NCI-H526 (cell line): ENCODE measurements at regions not wholly inside any gene's neighbourhood (a gene's known extent, or its start where the extent isn't known, plus 50 kb on each side); places are given as distances from the start of the nearest gene placed in this dataset.
A peak's percentile ranks its signal among the peaks of the same experiment; 100 is the strongest.
"Not testable (repeated sequence)": the region's sequence is repeated elsewhere in the genome, so short reads cannot be mapped to it uniquely, and the experiment has no call there.

ENCODE experiments used
- DNase-seq, 2 experiments: peaks; one replicate each; lab custom pipeline; 2025; lab: John Stamatoyannopoulos, UW

DNA sequence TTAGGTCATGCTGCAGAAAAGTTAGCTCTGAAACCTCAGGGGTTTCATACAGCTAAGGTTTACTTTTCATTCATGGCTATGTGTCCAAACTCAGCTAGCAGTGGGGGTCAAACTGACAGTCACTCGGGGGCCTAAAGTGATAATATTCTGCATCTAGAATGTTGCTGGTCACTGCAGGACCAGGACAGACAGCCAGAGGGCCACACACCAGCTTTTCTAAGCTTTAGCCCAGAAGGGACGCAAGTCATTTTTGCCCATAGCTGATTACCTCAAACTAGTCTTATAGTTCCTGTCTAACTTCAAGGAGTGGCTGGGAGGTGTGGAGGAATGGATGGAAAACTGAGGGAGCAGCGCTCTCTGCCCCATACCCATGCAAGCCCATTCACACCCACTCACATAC is 163.0 kb upstream of the NLRP1 start:
- no peak for DNase-seq

DNA sequence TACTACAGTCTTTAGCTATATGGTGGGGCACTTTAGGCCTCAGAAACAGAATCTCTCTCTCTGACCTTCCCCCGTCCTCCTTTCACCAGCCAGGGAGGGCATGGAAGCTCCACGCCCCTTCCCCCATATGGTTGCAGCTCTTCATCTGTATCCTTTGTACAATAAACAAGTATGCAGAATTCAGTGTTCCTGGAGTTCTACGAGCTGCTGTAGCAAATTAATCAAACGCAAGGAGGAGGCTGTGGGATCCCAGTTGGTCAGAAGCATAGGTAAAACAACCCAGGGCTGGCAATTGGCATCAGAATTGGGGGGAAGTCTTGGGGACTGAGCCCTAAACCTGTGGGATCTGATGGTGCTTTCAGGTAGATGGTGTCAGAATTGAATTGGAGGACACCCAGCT is 163.7 kb upstream of the NLRP1 start:
- no peak for DNase-seq

DNA sequence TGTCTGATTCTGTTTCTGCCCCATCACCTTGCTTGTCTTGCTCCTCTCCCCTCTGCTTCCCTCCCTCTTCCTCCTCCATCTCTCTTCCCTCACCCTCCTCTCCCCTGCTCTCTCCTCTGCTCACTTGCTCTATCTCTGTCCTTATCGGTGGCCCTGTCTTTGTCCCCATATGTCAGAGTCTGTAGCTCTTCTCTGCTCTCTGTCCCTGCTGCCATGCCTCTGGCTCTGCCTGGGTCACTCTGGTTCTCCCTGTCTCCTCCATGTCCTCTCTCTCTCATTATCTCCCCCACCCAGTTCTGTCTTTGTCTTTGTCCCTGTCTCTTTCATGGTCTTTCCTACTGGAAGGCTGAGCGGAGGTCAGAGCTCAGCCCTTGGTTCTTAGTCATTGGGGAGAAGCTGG is 169.1 kb upstream of the NLRP1 start:
- no peak for DNase-seq

DNA sequence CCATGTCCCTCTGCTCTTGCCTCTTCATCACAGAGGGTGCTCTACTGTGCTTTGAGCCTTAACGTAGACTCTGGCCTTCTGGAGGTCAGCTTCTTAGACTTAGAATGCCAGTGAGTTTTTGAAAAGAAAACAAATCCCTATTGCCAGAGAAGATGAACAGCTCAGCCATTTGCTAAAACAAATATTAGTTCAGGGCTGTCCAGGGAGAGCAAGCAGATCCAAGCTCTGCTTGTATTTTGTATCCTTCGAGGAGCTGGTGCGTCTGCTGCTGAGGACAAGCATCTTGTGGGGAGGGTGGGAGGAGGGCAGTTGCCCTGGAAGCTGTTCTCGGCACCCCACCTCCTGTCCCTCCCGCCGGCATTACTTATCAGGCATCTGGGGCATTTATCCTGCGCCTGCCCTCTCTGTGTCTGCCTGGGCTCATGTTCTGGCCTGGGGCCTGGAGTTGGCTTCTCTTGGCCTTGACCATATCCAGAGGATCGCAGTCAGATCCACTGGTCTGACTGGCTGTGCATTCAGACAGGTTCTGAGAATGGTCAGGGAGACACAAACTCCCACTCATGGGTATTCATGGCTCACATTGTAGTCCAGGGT is 173.1 kb upstream of the NLRP1 start:
- DNase-seq, result no peak

DNA sequence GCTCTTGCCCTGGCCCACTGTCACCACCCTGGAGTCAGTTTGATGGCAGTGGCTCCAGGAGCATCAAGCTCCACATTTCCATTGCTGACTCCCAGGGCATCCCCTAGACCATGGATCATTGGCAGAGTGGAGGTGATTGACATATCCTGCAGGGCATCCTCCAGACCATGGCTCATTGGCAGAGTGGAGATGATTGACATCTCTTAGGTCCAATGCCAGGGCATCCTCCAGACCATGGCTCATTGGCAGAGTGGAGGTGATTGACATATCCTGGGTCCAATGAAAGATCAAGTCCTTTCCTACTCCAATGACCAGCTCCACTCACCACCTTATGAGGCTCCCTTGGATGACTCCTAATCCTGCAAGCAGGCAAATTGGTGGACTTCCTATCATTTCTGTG is 174.3 kb upstream of the NLRP1 start:
- DNase-seq, result peak; percentile 15 to 29

DNA sequence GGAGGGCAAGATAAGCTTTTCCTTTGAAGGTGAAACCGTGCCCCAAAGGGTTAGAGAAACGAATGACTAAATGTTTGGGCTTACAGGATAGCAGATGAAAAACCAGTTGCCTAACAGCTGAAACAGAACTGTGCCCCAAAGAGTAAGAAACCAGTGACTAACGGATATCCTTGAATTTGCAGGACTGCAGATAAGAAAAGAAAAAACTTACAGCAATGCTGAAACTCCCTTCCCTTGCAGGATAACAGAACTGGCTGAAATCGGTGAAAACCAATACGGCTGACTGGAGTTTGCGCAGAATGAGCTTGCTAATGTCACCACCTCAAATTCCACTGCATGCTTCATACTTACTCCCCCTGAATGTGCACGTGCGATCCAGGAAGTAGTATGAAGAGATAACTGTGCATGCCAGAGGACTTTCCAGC is 175.2 kb upstream of the NLRP1 start:
- no peak for DNase-seq

DNA sequence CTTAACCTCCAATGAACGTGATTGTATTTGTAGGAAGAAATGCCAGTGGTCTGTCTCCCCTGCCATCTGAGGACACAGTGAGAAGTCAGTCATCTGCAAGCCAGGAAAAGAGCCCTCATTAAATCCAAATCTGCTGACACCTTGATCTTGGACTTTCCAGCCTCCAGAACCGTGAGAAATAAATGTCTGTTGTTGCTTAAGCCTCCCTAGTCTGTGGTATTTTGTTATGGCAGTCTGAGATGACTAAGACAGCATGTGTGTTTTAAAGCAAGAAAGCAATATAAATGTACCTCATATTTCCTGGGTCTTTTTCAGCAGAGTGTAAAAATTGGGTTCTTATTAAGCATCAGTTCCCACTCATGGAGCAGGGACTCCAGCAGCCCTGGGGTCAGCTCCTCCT is 177.9 kb upstream of the NLRP1 start:
- no peak for DNase-seq

DNA sequence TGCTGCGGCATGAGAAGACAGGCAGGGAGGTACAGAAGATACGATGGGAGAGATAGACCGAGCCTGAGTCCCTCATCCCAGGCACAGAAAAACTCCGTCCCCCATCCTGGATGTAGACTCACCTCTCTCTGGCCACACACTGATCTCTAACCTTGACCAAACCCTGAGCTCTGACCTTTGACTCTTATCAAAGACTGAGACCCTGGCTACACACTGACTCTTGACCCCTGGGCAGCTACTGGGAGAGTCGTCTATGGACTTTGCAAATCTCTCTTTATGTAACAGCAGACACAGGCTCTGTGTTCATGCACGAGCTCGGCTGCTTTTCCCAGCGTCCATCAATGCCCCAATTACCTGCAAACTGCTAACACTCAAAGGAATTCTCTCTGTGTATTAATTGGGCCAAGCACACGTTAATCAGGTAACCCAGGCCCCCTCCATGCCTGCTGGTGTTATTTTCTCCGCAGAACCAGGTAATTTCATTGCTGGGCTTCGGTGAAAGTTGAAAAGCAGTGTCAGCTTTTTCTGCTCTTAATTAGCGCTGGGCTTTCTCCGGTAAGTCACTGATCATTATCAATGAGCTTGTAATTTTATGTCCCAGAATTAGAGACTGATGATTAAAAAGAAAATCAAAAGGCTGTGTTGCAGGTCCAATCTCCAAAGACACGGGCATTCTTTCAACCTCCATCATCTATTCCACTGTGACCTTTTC is 179.4 kb upstream of the NLRP1 start:
- DNase-seq, result no peak

DNA sequence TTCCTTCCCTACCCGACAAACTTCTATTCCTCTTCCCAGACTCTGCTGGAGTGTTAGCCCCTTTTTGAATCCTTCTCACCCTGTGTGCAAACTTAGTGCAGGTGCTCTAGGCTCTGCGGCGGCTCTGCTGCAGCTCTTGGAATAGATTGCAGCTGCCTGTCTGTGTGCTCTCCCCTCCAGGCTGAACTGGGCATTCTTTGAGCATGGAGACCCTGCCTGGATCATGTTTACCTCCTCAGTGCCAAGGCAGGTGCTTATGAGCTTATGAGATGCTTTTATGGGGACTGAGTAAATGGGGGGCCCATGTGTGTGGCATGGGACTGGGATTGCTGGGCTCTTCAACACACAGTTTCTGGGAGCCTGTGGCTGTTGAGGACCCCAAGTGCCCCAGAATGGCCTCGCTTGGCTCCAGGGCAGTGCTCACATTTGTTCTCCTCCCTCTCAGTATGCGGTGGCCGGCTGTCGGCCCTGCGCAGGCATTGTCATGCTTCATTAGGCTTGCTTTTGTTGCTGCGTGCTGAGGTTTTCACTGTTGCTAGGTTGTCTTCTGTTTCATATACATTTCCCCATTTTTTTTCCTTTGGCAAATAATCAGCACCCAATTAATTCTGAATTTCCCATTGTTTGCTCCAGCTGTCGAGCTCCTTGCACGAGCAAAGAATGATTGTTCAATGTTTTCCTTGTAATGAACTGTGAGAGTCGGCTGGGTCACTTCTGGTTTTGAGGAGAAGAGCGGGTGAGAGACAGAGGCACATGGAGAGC is 185.5 kb upstream of the NLRP1 start:
- peak in 1 of 2 experiments; percentile 26 for DNase-seq

DNA sequence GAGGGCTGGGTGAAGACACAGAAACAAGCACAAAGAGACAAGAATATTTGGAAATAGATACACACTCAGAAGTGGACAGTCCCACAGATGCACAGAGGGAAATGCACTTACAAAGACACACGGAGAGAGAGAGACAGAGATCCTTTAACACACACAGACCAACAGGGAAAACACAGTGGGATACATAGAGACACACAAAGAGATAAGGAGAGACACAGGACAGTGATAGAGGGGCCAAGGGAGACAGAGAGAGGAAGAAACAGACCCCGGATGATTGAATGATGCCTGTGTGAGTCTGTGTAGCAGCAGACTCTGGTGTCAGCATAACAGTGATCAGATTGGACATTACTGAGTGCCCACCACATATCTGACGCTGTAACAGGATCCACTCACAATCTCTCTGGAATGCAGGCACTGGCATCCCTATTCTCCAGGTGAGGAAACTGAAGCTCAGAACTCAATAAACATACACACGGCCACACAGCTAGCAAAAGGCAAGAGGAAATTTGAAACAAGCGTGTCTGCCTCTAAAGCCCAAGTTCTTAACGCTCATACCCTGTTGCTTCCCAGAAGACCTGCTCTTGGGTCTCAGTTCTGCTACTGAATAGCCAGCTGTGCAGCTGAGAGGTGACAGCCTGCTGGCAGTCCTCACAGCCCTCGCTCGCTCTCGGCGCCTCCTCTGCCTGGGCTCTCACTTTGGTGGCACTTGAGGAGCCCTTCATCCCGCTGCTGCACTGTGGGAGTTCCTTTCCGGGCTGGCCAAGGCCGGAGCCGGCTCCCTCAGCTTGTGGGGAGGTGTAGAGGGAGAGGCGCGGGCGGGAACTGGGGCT is 186.3 kb upstream of the NLRP1 start:
- no peak for DNase-seq

DNA sequence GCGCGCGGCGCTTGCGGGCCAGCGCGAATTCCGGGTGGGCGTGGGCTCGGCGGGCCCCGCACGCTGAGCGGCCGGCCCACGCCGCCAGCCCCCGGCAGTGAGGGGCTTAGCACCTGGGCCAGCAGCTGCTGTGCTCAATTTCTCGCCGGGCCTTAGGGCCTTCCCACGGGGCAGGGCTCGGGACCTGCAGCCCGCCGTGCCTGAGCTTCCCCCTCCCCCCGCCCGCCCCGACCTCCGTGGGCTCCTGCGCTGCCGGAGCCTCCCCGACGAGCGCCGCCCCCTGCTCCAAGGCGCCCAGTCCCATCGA is 186.9 kb upstream of the NLRP1 start:
- not testable (repeated sequence) for DNase-seq

DNA sequence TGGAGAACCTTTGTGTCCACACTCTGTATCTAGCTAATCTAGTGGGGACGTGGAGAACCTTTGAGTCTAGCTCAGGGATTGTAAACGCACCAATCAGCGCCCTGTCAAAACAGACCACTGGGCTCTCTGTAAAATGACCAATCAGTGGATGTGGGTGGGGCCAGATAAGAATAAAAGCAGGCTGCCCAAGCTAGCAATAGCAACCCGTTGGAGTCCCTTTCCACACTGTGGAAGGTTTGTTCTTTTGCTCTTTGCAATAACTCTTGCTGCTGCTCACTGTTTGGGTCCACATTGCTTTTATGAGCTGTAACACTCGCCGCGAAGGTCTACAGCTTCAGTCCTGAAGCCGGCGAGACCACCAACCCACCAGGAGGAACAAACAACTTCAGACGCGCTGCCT is 187.7 kb upstream of the NLRP1 start:
- not testable (repeated sequence) for DNase-seq

DNA sequence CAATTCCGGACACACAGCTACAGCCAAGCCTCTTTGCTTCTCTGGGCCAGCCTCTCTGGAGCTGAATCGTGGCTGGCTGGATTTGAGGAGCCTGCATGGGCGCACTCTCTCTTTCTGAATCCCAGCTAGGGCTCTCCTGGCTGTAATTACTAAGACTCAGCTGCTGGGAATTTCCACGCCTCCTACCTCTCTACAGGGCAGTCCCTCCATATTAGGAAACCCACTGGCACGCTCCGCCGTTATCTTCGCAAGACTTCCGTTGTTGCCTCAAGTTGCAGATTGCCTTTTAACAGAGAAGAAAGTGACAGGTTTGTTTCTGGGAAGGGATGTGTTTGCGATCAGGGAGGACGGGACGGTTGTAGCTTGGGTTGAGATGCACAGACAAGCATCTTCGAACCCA is 188.4 kb upstream of the NLRP1 start:
- DNase-seq, result no peak

DNA sequence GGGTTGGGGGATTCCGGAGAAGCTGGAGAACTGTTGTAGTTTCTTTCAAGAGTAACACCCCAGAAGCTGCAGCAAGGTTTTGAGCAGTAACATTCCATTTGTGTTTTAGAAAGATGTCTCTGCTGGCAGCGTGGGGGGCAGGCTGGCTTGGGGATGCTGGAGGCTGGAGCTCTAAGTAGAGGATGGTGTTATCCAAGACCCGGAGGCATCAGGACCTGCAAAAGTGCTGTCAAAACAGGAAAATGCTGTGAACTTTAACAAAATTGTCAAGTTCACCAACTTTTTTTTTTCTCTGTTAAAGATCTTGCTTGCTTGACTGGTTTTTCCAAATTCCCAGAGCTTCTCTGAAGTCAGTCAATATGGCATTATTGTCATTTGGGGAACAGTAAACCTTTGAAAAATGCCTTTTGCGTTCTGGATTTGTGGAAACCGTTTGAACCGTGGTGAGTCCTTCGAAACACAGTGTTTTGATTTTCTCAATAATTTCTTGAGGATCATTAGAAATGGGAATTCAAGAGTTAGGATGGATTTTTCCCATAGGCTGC is 189.6 kb upstream of the NLRP1 start:
- DNase-seq, result no peak

DNA sequence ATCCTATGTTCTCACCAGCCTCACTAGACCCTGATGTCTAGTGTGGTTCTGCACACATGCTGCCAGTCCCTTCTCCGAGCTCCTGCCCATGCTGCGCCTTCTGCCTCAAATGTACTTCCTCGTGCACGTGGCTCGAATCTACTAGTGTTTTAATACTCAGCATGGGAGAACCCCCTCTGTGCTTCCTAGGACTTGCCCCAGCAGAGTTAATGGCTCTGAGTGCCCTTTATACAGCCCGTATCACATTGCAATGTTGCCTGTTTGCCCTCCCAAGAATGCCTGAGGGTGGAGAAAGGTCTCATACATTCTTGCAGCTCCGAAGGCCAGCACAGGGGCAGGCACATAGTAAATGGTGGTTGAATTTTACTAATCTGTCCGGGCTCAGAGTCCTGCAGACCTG is 190.8 kb upstream of the NLRP1 start:
- no peak for DNase-seq

DNA sequence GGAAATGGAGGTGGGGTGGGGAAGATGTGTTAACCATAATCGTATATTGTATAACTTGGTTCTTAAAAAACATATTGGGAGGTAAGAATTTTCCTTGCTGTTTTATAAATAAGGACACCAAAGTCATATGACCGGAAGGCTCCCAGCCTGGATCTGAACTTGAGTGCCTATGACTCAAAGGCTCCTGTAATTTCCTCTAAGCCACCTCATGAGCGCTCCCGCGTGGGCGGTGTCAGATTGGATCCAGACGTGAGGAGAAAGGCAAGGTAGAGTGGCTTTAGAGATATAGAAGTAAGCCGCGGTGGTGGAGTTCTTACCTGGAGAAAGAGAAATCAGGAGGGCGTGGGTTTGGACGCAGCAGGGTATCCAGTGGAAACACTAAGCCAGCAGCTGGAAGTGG is 196.2 kb upstream of the NLRP1 start:
- no peak for DNase-seq

DNA sequence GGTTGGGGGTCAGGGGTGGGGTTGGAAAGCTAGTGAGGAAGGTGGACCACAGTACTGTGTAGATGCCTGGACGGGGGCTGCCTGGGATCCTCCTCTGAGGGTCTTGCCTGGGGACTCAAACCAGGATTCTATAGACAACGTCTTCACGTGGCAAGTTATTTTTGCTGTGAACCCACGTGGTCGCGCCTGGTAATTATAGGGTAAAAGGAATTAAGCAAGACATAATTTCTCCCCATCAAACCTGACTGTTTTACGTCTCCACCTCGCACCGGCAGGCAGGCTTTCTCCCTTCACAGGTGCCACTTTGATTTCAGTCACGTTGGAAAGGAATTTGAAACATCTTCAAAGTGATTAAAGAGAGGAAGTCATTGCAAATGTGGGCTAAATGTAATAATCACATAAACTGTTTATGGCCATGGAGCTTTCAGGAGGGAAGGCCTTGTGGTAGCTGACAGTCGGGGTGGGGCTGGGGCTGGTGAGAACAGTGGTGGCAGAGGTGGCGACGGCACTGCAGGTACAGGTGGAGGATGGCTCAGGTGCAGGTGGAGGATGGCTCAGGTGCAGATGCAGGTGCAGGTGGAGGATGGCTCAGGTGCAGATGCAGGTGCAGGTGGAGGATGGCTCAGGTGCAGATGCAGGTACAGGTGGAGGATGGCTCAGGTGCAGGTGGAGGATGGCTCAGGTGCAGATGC is 197.1 kb upstream of the NLRP1 start:
- DNase-seq, result no peak

DNA sequence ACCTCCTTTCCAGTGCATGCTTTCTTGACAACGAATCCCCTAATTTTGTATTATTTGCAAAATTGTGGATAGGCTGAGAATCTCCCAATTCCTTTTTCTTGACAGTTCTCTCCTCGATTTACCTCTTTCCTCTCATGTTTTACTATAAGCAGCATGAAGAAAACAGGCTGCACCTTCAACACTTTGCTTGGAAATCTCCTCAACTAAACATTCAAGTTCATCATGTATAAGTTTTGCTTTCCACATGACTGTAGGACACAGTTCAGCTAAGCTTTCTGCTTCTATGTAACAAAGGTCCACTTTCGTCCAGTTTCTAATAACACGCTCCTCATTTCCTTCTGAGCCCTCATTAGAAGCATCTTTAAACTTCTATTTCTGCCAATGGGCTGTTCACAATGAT is 199.0 kb upstream of the NLRP1 start:
- DNase-seq, result no peak

DNA sequence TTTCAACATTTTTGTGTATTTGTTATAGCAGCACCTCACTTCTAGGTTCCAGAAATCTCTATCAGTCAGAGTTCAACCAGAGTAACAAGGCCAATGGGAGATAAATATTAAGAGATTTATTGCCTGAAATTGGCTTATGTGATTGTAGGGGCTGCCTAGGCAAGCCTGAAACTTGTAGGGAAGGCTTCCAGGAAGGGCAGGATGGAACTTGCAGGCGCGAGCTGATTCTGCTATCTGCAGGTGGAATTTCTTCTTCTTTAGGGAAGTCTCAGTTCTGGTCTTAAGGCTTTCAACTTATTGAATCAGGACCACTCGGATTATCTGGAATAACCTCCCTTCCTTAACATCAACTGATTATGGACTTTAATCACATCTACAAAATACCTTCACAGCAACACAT is 199.5 kb upstream of the NLRP1 start:
- no peak for DNase-seq

DNA sequence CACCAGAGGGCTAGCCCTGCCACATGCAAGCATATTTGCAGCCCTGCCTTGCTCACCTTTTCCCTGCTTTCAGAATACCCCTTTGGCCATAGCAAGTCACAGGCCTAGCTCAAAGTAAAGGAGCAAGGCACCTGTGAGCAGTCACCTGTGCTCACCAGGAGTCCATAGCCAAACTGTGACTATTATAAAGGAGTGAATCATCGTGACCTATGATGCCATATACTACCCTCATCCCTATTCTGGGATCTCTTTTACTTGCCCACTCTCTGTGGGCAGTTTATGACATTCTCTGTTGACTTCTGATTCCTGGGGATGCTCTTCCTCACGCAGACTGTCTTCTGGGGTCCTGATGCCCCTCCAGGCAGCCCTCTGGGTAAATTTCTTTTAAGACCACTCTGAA is 200.5 kb upstream of the NLRP1 start:
- no peak for DNase-seq

DNA sequence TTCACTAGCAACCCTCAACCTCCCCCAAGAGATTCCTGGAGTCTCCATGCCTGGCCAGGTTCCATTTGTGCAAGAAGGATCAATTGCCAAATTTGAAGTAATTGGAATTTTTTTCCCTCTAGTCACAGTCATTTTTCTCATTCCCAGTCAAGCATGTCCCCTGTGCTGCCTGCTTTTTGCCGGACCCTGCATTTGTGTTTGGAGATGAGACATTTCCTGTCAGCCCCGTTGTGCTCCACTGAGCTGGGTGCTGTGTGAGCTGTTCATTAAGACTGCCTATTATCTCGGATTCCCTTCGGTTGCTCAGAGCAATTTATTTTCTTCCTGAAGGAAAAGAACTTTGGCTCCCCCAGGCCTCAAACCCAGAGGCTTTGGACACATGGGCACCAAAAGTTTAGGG is 201.0 kb upstream of the NLRP1 start:
- DNase-seq, result no peak
